Endothelial cell (in vitro differentiated cells): ENCODE measurements at regions not wholly inside any gene's neighbourhood (a gene's known extent, or its start where the extent isn't known, plus 50 kb on each side); places are given as distances from the start of the nearest gene placed in this dataset.

ENCODE experiments used
- DNase-seq: peaks from one replicate; pipeline ENCODE4 v3.0.0; 2021; ENCODE audit warnings: low spot score
- H3K27ac Mint-ChIP-seq: one replicate; pipeline ENCODE4 v1.8.0; 2021; ENCODE audit warnings: mixed read lengths, inconsistent platforms; ENCODE audit not compliant: unreplicated experiment
- H3K27me3 Mint-ChIP-seq: one replicate; pipeline ENCODE4 v1.8.0; 2021; ENCODE audit warnings: mild to moderate bottlenecking, moderate library complexity, mixed read lengths, inconsistent platforms; ENCODE audit not compliant: unreplicated experiment
- H3K36me3 Mint-ChIP-seq: one replicate; pipeline ENCODE4 v1.8.0; 2021; ENCODE audit warnings: mild to moderate bottlenecking, low read depth, mixed read lengths, inconsistent platforms; ENCODE audit not compliant: unreplicated experiment
- H3K4me1 Mint-ChIP-seq: one replicate; pipeline ENCODE4 v1.8.0; 2021; ENCODE audit warnings: mild to moderate bottlenecking, mixed read lengths, inconsistent platforms; ENCODE audit not compliant: unreplicated experiment
- H3K4me3 Mint-ChIP-seq: one replicate; pipeline ENCODE4 v1.8.0; 2021; ENCODE audit warnings: mild to moderate bottlenecking, mixed read lengths, inconsistent platforms; ENCODE audit not compliant: unreplicated experiment
- H3K9me3 Mint-ChIP-seq: one replicate; pipeline ENCODE4 v1.8.0; 2021; ENCODE audit warnings: mixed read lengths, inconsistent platforms; ENCODE audit not compliant: unreplicated experiment
- TF ChIP-seq, protein P1 (sequence below): fragments of 200-600 bp; sonication (generic); IDR thresholded peaks from one replicate; pipeline ENCODE4 v1.5.0; 2021; ENCODE audit warnings: antibody characterized with exemption; ENCODE audit not compliant: unreplicated experiment

DNA sequence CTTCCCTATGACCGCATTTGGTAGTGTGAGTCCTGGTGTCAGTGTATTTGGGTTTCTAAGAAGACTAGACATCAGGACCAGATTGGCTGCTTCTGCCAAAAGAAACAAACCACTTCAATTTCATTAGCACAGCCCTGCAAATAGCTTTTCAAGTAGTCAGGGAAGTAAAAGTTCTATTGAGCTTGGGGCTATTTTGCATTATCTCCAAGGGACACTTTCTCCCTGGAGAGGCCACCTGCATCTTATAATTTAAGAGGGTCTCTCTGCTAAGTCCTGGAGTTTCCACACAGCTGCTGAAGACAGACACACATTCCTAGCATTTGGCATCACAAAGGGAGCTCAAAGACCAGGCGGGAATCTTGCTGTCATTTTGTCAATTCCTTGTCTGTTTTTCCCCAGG is 141.2 kb downstream of the BMP2 start:
- DNase-seq = no peak
- Mint-ChIP-seq H3K36me3 (no peaks in the 10 kb centered on the region), H3K4me3 (no peak overlapping the region), H3K27me3 (no peaks in the 10 kb centered on the region), H3K4me1 (no peaks in the 10 kb centered on the region), H3K9me3 (no peaks in the 10 kb centered on the region), H3K27ac (no peak overlapping the region)
- TF ChIP-seq, protein P1, sequence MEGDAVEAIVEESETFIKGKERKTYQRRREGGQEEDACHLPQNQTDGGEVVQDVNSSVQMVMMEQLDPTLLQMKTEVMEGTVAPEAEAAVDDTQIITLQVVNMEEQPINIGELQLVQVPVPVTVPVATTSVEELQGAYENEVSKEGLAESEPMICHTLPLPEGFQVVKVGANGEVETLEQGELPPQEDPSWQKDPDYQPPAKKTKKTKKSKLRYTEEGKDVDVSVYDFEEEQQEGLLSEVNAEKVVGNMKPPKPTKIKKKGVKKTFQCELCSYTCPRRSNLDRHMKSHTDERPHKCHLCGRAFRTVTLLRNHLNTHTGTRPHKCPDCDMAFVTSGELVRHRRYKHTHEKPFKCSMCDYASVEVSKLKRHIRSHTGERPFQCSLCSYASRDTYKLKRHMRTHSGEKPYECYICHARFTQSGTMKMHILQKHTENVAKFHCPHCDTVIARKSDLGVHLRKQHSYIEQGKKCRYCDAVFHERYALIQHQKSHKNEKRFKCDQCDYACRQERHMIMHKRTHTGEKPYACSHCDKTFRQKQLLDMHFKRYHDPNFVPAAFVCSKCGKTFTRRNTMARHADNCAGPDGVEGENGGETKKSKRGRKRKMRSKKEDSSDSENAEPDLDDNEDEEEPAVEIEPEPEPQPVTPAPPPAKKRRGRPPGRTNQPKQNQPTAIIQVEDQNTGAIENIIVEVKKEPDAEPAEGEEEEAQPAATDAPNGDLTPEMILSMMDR = no peak

DNA sequence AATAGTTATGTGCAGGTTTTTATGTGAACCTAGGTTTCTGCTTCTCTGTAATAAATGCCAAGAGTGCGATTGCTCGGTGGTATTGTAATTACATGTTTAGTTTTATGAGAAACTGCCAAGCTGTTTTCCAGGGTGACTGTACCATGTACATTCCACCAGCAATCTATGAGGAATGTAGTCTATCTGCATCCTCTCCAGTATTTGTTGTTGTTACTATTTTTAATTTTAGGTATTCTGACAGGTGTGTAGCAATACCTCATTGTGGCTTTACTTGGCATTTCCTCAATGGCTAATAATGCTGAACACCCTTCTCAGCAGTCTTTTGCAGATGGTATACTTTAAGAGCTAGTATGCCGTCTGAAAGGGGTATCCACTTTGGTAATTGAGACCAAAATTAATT is 142.1 kb downstream of the BMP2 start:
- no peaks in the 10 kb centered on the region for H3K9me3 Mint-ChIP-seq
- DNase-seq = no peak
- H3K36me3 Mint-ChIP-seq = no peaks in the 10 kb centered on the region
- TF ChIP-seq, protein P1 = no peak
- H3K27me3 Mint-ChIP-seq = no peaks in the 10 kb centered on the region
- no peak overlapping the region for H3K4me3 Mint-ChIP-seq
- no peak overlapping the region for H3K27ac Mint-ChIP-seq
- H3K4me1 Mint-ChIP-seq = no peaks in the 10 kb centered on the region

DNA sequence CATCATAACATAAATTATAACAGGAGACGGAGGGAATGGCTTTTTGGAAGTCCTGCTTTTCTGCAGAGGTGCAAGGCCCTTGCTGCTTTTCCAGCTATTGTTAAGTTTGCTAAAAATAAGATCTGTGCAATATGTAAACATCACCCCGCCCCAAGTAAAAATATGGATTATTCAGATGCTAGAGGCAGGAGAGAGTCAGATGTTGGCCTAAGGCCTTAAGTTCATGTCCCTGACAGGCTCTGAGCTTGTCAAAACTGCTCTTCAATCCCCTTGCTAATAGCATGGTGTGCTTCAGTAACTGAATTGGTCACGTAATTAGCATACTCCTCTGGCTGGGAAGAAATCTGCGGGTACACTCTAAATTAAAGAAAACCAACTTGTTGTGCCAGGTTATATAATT is 147.5 kb downstream of the BMP2 start:
- Mint-ChIP-seq H3K4me3 (no peak overlapping the region), H3K4me1 (no peaks in the 10 kb centered on the region), H3K9me3 (no peaks in the 10 kb centered on the region), H3K27me3 (no peaks in the 10 kb centered on the region), H3K36me3 (no peaks in the 10 kb centered on the region), H3K27ac (no peak overlapping the region)
- TF ChIP-seq, protein P1 = no peak
- DNase-seq = no peak

DNA sequence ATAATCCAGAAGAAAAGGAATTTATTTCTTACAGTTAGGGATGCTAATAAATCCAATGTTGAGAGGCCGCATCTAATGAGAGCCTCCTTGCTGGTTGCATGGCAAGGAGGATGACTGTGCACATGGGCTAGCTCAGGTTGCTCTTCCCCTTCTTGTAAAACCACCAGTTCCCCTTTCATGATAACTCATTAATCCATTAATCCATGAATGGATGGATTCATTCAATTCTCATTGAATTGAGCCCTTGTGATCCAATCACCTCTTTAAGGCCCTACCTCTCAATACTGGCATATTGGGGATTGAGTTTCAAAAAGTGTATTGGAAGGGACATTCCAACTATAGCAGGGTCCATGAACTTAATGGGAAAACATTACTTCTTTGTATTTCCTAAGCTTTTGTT is 149.5 kb downstream of the BMP2 start:
- no peak overlapping the region for H3K4me3 Mint-ChIP-seq
- no peak overlapping the region for H3K27ac Mint-ChIP-seq
- H3K4me1 Mint-ChIP-seq = no peaks in the 10 kb centered on the region
- TF ChIP-seq, protein P1 = no peak
- H3K36me3 Mint-ChIP-seq = no peaks in the 10 kb centered on the region
- H3K27me3 Mint-ChIP-seq = no peaks in the 10 kb centered on the region
- no peaks in the 10 kb centered on the region for H3K9me3 Mint-ChIP-seq
- no peak for DNase-seq

DNA sequence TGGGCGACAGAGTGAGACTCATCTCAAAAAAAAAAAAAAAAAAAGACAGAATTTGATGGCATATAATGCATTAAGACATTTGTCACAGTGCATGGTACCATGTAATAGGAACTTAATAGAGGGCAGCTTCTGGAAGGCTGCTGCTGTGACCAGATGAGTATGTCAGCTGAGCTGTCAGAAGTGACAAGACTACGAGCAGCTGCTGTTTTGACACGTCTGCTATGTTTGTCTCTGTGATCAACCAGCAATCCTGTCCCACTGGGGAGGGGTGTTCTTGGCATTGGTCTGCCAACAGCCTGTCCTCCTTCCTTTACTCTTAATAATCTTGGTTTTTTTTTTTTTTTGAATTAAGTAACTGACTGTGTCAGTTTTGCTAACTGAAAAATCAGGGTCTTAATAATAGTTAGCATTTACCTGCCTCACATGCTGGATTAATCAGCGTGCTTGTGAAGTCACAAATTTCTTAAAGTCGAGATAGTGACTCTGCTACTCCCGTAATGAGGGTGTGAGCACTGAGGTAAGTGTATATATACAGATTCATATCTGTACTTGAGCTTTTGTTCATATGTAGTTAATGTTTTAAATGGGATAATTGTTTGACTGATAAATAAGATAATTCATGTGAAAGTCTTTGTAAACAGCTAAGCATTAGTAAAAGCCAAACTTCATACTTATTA is 152.4 kb downstream of the BMP2 start:
- DNase-seq = no peak
- no peaks in the 10 kb centered on the region for H3K36me3 Mint-ChIP-seq
- TF ChIP-seq, protein P1 = no peak
- H3K27ac Mint-ChIP-seq = no peak overlapping the region
- no peaks in the 10 kb centered on the region for H3K9me3 Mint-ChIP-seq
- H3K27me3 Mint-ChIP-seq = no peaks in the 10 kb centered on the region
- H3K4me1 Mint-ChIP-seq = no peaks in the 10 kb centered on the region
- no peak overlapping the region for H3K4me3 Mint-ChIP-seq
